ENCODE measurements at regions not wholly inside any gene's neighbourhood (a gene's known extent, or its start where the extent isn't known, plus 50 kb on each side); places are given as distances from the start of the nearest gene placed in this dataset.
"Not testable (repeated sequence)": the region's sequence is repeated elsewhere in the genome, so short reads cannot be mapped to it uniquely, and the experiment has no call there.

GRCh38 chr2:131753640-131754561 lies 226.2 kb downstream of the CCDC74A start:
- DNase-seq = no peak

- DNase-seq = no peak
Observed at GRCh38 chr2:131754929-131755720, 227.4 kb downstream of the CCDC74A start.

- DNase-seq = no peak
Observed at GRCh38 chr2:131756141-131756907, 228.6 kb downstream of the CCDC74A start.

GRCh38 chr2:131758941-131759340 lies 231.3 kb downstream of the CCDC74A start:
- DNase-seq = not testable (repeated sequence)

GRCh38 chr2:131774955-131775555 lies 247.4 kb downstream of the CCDC74A start:
- not testable (repeated sequence) for DNase-seq

- DNase-seq = not testable (repeated sequence)
Observed at GRCh38 chr2:131775903-131776506, 248.3 kb downstream of the CCDC74A start.

GRCh38 chr2:131780446-131780845 lies 252.8 kb downstream of the CCDC74A start:
- DNase-seq = not testable (repeated sequence)

- no peak for DNase-seq
Observed at GRCh38 chr2:131801210-131801744, 273.6 kb downstream of the CCDC74A start.

GRCh38 chr2:131801745-131802350 lies 274.2 kb downstream of the CCDC74A start:
- DNase-seq = peak; percentile 43

- DNase-seq = peak; percentile 17
Observed at GRCh38 chr2:131802351-131802836, 274.7 kb downstream of the CCDC74A start.

- DNase-seq = not testable (repeated sequence)
Observed at GRCh38 chr2:131803237-131803636, 275.5 kb downstream of the CCDC74A start.

GRCh38 chr2:131812605-131813004 lies 284.9 kb downstream of the CCDC74A start:
- DNase-seq = not testable (repeated sequence)

GRCh38 chr2:131813378-131813777 lies 285.7 kb downstream of the CCDC74A start:
- not testable (repeated sequence) for DNase-seq

- not testable (repeated sequence) for DNase-seq
Observed at GRCh38 chr2:131818267-131818973, 290.7 kb downstream of the CCDC74A start.

GRCh38 chr2:131822237-131822721 lies 294.6 kb downstream of the CCDC74A start:
- DNase-seq = not testable (repeated sequence)

GRCh38 chr2:131823058-131823457 lies 295.4 kb downstream of the CCDC74A start:
- not testable (repeated sequence) for DNase-seq

GRCh38 chr2:131824986-131825385 lies 297.3 kb downstream of the CCDC74A start:
- not testable (repeated sequence) for DNase-seq

GRCh38 chr2:131827481-131828163 lies 299.9 kb downstream of the CCDC74A start:
- DNase-seq = no peak

- no peak for DNase-seq
Observed at GRCh38 chr2:131828164-131828561, 300.5 kb downstream of the CCDC74A start.
